H9 (cell line): ENCODE measurements at regions not wholly inside any gene's neighbourhood (a gene's known extent, or its start where the extent isn't known, plus 50 kb on each side); places are given as distances from the start of the nearest gene placed in this dataset.

Experiments
- DNase-seq: peaks from one replicate; pipeline ENCODE4 v3.0.0-alpha.2; 2017
- H2AFZ ChIP-seq: one replicate; pipeline ENCODE4 v1.6.1; 2013; ENCODE audit warnings: mild to moderate bottlenecking, low read length, control low read depth, moderate library complexity
- H2AK5ac ChIP-seq: 2 replicates; pipeline ENCODE4 v1.6.1; 2013; ENCODE audit warnings: low read length, control low read depth, mixed read lengths; ENCODE audit not compliant: insufficient read length
- H2BK120ac ChIP-seq: one replicate; pipeline ENCODE4 v1.6.1; 2013; ENCODE audit warnings: low read depth, mild to moderate bottlenecking, low read length, control low read depth, inconsistent platforms; ENCODE audit not compliant: poor library complexity, severe bottlenecking
- H2BK12ac ChIP-seq: 2 replicates; pipeline ENCODE4 v1.6.1; 2013; ENCODE audit warnings: low read length, control low read depth, mixed read lengths, low read depth; ENCODE audit not compliant: insufficient read length
- H2BK15ac ChIP-seq: 2 replicates; pipeline ENCODE4 v1.6.1; 2013; ENCODE audit warnings: low read depth, low read length, control low read depth
- H2BK20ac ChIP-seq: one replicate; pipeline ENCODE4 v1.6.1; 2013; ENCODE audit warnings: low read depth, mild to moderate bottlenecking, low read length, control low read depth, inconsistent platforms; ENCODE audit not compliant: poor library complexity, severe bottlenecking
- H2BK5ac ChIP-seq: 2 replicates; pipeline ENCODE4 v1.6.1; 2013; ENCODE audit warnings: low read length, control low read depth, mixed read lengths; ENCODE audit not compliant: insufficient read length
- H3K14ac ChIP-seq: 2 replicates; pipeline ENCODE4 v1.6.1; 2013; ENCODE audit warnings: low read length, control low read depth; ENCODE audit not compliant: insufficient read depth
- H3K18ac ChIP-seq: 2 replicates; pipeline ENCODE4 v1.6.1; 2013; ENCODE audit warnings: low read depth, mild to moderate bottlenecking, mixed read lengths, low read length, control low read depth; ENCODE audit not compliant: insufficient read length
- H3K23ac ChIP-seq: 2 replicates; pipeline ENCODE4 v1.6.1; 2013; ENCODE audit warnings: low read length, control low read depth, mixed read lengths, low read depth; ENCODE audit not compliant: insufficient read length
- H3K23me2 ChIP-seq: 2 replicates; pipeline ENCODE4 v1.6.1; 2013; ENCODE audit warnings: low read depth, mild to moderate bottlenecking, mixed read lengths, low read length, control low read depth; ENCODE audit not compliant: insufficient read length, poor library complexity, severe bottlenecking
- H3K27ac ChIP-seq: 2 replicates; pipeline ENCODE4 v1.5.1; 2013; ENCODE audit warnings: low read length, control low read depth, mixed read lengths, low read depth; ENCODE audit not compliant: insufficient read length
- H3K27me3 ChIP-seq: 2 replicates; pipeline ENCODE4 v1.6.1; 2013; ENCODE audit warnings: low read length, control low read depth, inconsistent platforms; ENCODE audit not compliant: insufficient read depth
- H3K4ac ChIP-seq: 2 replicates; pipeline ENCODE4 v1.6.1; 2013; ENCODE audit warnings: low read depth, mild to moderate bottlenecking, control low read depth, inconsistent platforms, low read length, moderate library complexity
- H3K4me1 ChIP-seq: 2 replicates; pipeline ENCODE4 v1.6.1; 2013; ENCODE audit warnings: low read length, control low read depth, inconsistent platforms; ENCODE audit not compliant: insufficient read depth
- H3K4me2 ChIP-seq: 2 replicates; pipeline ENCODE4 v1.6.1; 2013; ENCODE audit warnings: low read length, control low read depth, mixed read lengths; ENCODE audit not compliant: insufficient read length, insufficient read depth
- H3K56ac ChIP-seq: 2 replicates; pipeline ENCODE4 v1.6.1; 2013; ENCODE audit warnings: low read depth, mild to moderate bottlenecking, mixed read lengths, low read length, control low read depth; ENCODE audit not compliant: insufficient read length
- H3K79me1 ChIP-seq: 2 replicates; pipeline ENCODE4 v1.6.1; 2013; ENCODE audit warnings: low read depth, mild to moderate bottlenecking, moderate library complexity, low read length, control low read depth, inconsistent platforms; ENCODE audit not compliant: insufficient read depth, poor library complexity, severe bottlenecking
- H3K79me2 ChIP-seq: 2 replicates; pipeline ENCODE4 v1.6.1; 2013; ENCODE audit warnings: low read length, control low read depth, inconsistent platforms; ENCODE audit not compliant: insufficient read depth
- H3K9ac ChIP-seq: 2 replicates; pipeline ENCODE4 v1.6.1; 2013; ENCODE audit warnings: low read length, control low read depth, mixed read lengths; ENCODE audit not compliant: insufficient read length; ENCODE audit errors: extremely low read depth
- H3K9me3 ChIP-seq: one replicate; pipeline ENCODE4 v1.6.1; 2013; ENCODE audit warnings: low read depth, low read length, inconsistent platforms; ENCODE audit not compliant: control insufficient read depth
- H3T11ph ChIP-seq: one replicate; pipeline ENCODE4 v1.6.1; 2013; ENCODE audit warnings: mild to moderate bottlenecking, low read length, control low read depth, inconsistent platforms
- H4K20me1 ChIP-seq: one replicate; pipeline ENCODE4 v1.6.1; 2013; ENCODE audit not compliant: control insufficient read depth, insufficient read length, insufficient read depth
- H4K5ac ChIP-seq: 2 replicates; pipeline ENCODE4 v1.6.1; 2013; ENCODE audit warnings: low read depth, mild to moderate bottlenecking, mixed read lengths, low read length, control low read depth; ENCODE audit not compliant: insufficient read length
- H4K8ac ChIP-seq: replicated peaks from 2 replicates; pipeline ENCODE4 v1.6.1; 2013; ENCODE audit warnings: low read length, control low read depth, mixed read lengths, low read depth; ENCODE audit not compliant: insufficient read length
- H4K91ac ChIP-seq: 2 replicates; pipeline ENCODE4 v1.6.1; 2013; ENCODE audit warnings: low read depth, mild to moderate bottlenecking, moderate library complexity, mixed read lengths, low read length, control low read depth; ENCODE audit not compliant: insufficient read length
- H3K27ac Mint-ChIP-seq, 3 experiments: 2 replicates in 2 of 3; 3 replicates in 1 of 3; pipeline ENCODE4 v1.8.0; 2020 to 2021; ENCODE audit warnings: mixed read lengths in 3 of 3, mild to moderate bottlenecking in 1 of 3, moderate library complexity in 1 of 3
- H3K27me3 Mint-ChIP-seq: 2 replicates; pipeline ENCODE4 v1.8.0; 2021; ENCODE audit warnings: low read depth, mild to moderate bottlenecking, moderate library complexity, mixed read lengths
- H3K36me3 Mint-ChIP-seq, 3 experiments: 2 replicates in 2 of 3; 3 replicates in 1 of 3; pipeline ENCODE4 v1.8.0; 2020 to 2021; ENCODE audit warnings: low read depth in 3 of 3, mixed read lengths in 3 of 3; ENCODE audit not compliant: insufficient read depth in 1 of 3
- H3K4me1 Mint-ChIP-seq, 2 experiments: 2 replicates each; pipeline ENCODE4 v1.8.0; 2020; ENCODE audit warnings: mixed read lengths in 2 of 2
- H3K4me3 Mint-ChIP-seq, 2 experiments: 2 replicates in 1 of 2; 3 replicates in 1 of 2; pipeline ENCODE4 v1.8.0; 2020 to 2021; ENCODE audit warnings: mild to moderate bottlenecking in 2 of 2, mixed read lengths in 2 of 2, moderate library complexity in 1 of 2
- H3K9me3 Mint-ChIP-seq, 2 experiments: 2 replicates in 1 of 2; 3 replicates in 1 of 2; pipeline ENCODE4 v1.8.0; 2020; ENCODE audit warnings: mild to moderate bottlenecking in 2 of 2, mixed read lengths in 2 of 2, moderate library complexity in 1 of 2
- TF ChIP-seq, protein P1 (sequence below): fragments of 200-600 bp; sonication (generic); conservative IDR thresholded peaks from 3 replicates; pipeline ENCODE4 v1.8.0; 2021; ENCODE audit warnings: antibody characterized with exemption, mild to moderate bottlenecking

DNA sequence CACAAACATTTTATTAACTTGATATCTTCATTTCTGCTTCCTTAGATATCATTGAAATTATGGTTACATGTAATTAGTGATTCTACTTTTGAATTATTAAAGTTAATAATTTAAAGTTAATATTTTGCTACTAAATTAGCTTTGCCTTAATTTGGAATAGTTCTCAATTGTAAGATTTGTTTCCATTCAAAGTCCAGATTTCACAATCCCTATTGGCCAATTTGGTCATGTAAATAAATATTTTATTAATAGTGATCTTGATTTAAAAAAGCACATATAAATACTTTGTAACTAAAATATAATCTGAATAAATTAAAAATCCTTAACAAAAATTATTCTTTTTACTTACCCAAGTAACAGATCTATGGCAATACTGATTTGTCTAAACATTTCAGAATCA lies 1558.6 kb downstream of the NCAM2 start:
- Histone ChIP-seq H3K9ac (no peak overlapping the region), H3K23me2 (no peaks in the 10 kb centered on the region), H4K5ac (no peak overlapping the region), H4K8ac (no peak overlapping the region), H2AFZ (no peak overlapping the region), H3T11ph (no peak overlapping the region), H2BK20ac (no peak overlapping the region), H4K91ac (no peak overlapping the region), H3K79me2 (no peaks in the 10 kb centered on the region), H3K9me3 (no peaks in the 10 kb centered on the region), H3K27ac (no peak overlapping the region), H3K56ac (no peak overlapping the region), H3K14ac (no peak overlapping the region), H2BK15ac (no peak overlapping the region), H2BK5ac (no peak overlapping the region), H3K23ac (no peak overlapping the region), H2BK12ac (no peak overlapping the region), H2AK5ac (no peak overlapping the region), H3K4ac (no peak overlapping the region), H3K4me1 (no peaks in the 10 kb centered on the region), H4K20me1 (no peaks in the 10 kb centered on the region), H3K4me2 (no peak overlapping the region), H2BK120ac (no peak overlapping the region), H3K18ac (no peak overlapping the region), H3K27me3 (no peaks in the 10 kb centered on the region), H3K79me1 (no peaks in the 10 kb centered on the region)
- no peak overlapping the region for H3K27ac Mint-ChIP-seq
- no peaks in the 10 kb centered on the region for H3K4me1 Mint-ChIP-seq
- H3K27me3 Mint-ChIP-seq: no peaks in the 10 kb centered on the region; the same call in 1 of the 2 replicates
- peaks cover 10 to 17% of the 10 kb centered on the region in 2 experiments; a peak in 4 of 5 replicates for H3K9me3 Mint-ChIP-seq
- peaks cover 0 to 12% (median 6%) of the 10 kb centered on the region in 3 experiments; a peak in 3 of 7 replicates for H3K36me3 Mint-ChIP-seq
- TF ChIP-seq, protein P1, sequence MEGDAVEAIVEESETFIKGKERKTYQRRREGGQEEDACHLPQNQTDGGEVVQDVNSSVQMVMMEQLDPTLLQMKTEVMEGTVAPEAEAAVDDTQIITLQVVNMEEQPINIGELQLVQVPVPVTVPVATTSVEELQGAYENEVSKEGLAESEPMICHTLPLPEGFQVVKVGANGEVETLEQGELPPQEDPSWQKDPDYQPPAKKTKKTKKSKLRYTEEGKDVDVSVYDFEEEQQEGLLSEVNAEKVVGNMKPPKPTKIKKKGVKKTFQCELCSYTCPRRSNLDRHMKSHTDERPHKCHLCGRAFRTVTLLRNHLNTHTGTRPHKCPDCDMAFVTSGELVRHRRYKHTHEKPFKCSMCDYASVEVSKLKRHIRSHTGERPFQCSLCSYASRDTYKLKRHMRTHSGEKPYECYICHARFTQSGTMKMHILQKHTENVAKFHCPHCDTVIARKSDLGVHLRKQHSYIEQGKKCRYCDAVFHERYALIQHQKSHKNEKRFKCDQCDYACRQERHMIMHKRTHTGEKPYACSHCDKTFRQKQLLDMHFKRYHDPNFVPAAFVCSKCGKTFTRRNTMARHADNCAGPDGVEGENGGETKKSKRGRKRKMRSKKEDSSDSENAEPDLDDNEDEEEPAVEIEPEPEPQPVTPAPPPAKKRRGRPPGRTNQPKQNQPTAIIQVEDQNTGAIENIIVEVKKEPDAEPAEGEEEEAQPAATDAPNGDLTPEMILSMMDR: no peak
- H3K4me3 Mint-ChIP-seq: no peak overlapping the region
- no peak for DNase-seq
